ENCODE measurements at regions not wholly inside any gene's neighbourhood (a gene's known extent, or its start where the extent isn't known, plus 50 kb on each side); places are given as distances from the start of the nearest gene placed in this dataset.

GRCh38 chr14:71361336-71361735 lies 454.1 kb downstream of the PCNX1 start:
- DNase-seq (ENCODE audit: low read depth in 2 of 2): no peak

GRCh38 chr14:71361874-71362273 lies 454.6 kb downstream of the PCNX1 start:
- no peak for DNase-seq (ENCODE audit: low read depth in 2 of 2)

- DNase-seq (ENCODE audit: low read depth in 2 of 2): no peak
Measured at GRCh38 chr14:71362282-71362681, 455.0 kb downstream of the PCNX1 start.

GRCh38 chr14:71362920-71363584 lies 455.8 kb downstream of the PCNX1 start:
- no peak for DNase-seq (ENCODE audit: low read depth in 2 of 2)

GRCh38 chr14:71363946-71364925 lies 457.0 kb downstream of the PCNX1 start:
- DNase-seq (ENCODE audit: low read depth in 2 of 2): no peak

- DNase-seq (ENCODE audit: low read depth in 2 of 2): no peak
Measured at GRCh38 chr14:71365361-71365760, 458.1 kb downstream of the PCNX1 start.

- no peak for DNase-seq (ENCODE audit: low read depth in 2 of 2)
Measured at GRCh38 chr14:71366861-71367260, 459.6 kb downstream of the PCNX1 start.

GRCh38 chr14:71371711-71372396 lies 464.6 kb downstream of the PCNX1 start:
- peak; percentile 22 to 84 for DNase-seq (ENCODE audit: low read depth in 2 of 2)

- DNase-seq (ENCODE audit: low read depth in 2 of 2): peak in 1 of 2 donors; percentile 21
Measured at GRCh38 chr14:71372411-71372838, 465.2 kb downstream of the PCNX1 start.

GRCh38 chr14:71373773-71374172 lies 466.5 kb downstream of the PCNX1 start:
- no peak for DNase-seq (ENCODE audit: low read depth in 2 of 2)

- DNase-seq (ENCODE audit: low read depth in 2 of 2): no peak
Measured at GRCh38 chr14:71374989-71375388, 467.7 kb downstream of the PCNX1 start.

GRCh38 chr14:71377099-71377498 lies 469.8 kb downstream of the PCNX1 start:
- DNase-seq (ENCODE audit: low read depth in 2 of 2): no peak

- no peak for DNase-seq (ENCODE audit: low read depth in 2 of 2)
Measured at GRCh38 chr14:71380271-71380670, 473.0 kb downstream of the PCNX1 start.

- no peak for DNase-seq (ENCODE audit: low read depth in 2 of 2)
Measured at GRCh38 chr14:71381814-71382213, 474.6 kb downstream of the PCNX1 start.

- DNase-seq (ENCODE audit: low read depth in 2 of 2): no peak
Measured at GRCh38 chr14:71382315-71382714, 475.1 kb downstream of the PCNX1 start.

- DNase-seq (ENCODE audit: low read depth in 2 of 2): no peak
Measured at GRCh38 chr14:71383510-71383909, 476.3 kb downstream of the PCNX1 start.

GRCh38 chr14:71384007-71384845 lies 477.0 kb downstream of the PCNX1 start:
- DNase-seq (ENCODE audit: low read depth in 2 of 2): no peak

GRCh38 chr14:71387753-71388152 lies 480.5 kb downstream of the PCNX1 start:
- DNase-seq (ENCODE audit: low read depth in 2 of 2): no peak

GRCh38 chr14:71388336-71388735 lies 481.1 kb downstream of the PCNX1 start:
- DNase-seq (ENCODE audit: low read depth in 2 of 2): no peak

- no peak for DNase-seq (ENCODE audit: low read depth in 2 of 2)
Measured at GRCh38 chr14:71388862-71389261, 481.6 kb downstream of the PCNX1 start.

GRCh38 chr14:71394386-71394785 lies 487.1 kb downstream of the PCNX1 start:
- DNase-seq (ENCODE audit: low read depth in 2 of 2): no peak
